Parathyroid adenoma (tissue), 2 donors: ENCODE measurements at regions not wholly inside any gene's neighbourhood (a gene's known extent, or its start where the extent isn't known, plus 50 kb on each side); places are given as distances from the start of the nearest gene placed in this dataset.
"Not testable (repeated sequence)": the region's sequence is repeated elsewhere in the genome, so short reads cannot be mapped to it uniquely, and the experiment has no call there.

ENCODE experiments used
- H2AFZ ChIP-seq: fragments of 300-600 bp; sonication (generic); one replicate; pipeline ENCODE4 v1.7.0; 2017; ENCODE audit warnings: antibody characterized with exemption, mild to moderate bottlenecking
- H3K27ac ChIP-seq: fragments of 300-600 bp; sonication (generic); one replicate; pipeline ENCODE4 v1.7.0; 2017
- H3K27me3 ChIP-seq: fragments of 300-600 bp; sonication (generic); one replicate; pipeline ENCODE4 v1.7.0; 2017; ENCODE audit warnings: low read length; ENCODE audit not compliant: control insufficient read depth, insufficient read depth
- H3K36me3 ChIP-seq: fragments of 300-600 bp; sonication (generic); one replicate; pipeline ENCODE4 v1.7.0; 2017; ENCODE audit warnings: low read length; ENCODE audit not compliant: control insufficient read depth, insufficient read depth
- H3K4me1 ChIP-seq: fragments of 300-600 bp; sonication (generic); one replicate; pipeline ENCODE4 v1.7.0; 2017; ENCODE audit warnings: control low read depth
- H3K4me2 ChIP-seq: fragments of 300-600 bp; sonication (generic); one replicate; pipeline ENCODE4 v1.7.0; 2017; ENCODE audit warnings: low read length
- H3K4me3 ChIP-seq: fragments of 300-600 bp; sonication (generic); one replicate; pipeline ENCODE4 v1.7.0; 2017; ENCODE audit warnings: low read depth, low read length
- H3K79me2 ChIP-seq: fragments of 300-600 bp; sonication (generic); one replicate; pipeline ENCODE4 v1.7.0; 2017; ENCODE audit warnings: control low read depth
- H3K9ac ChIP-seq: fragments of 300-600 bp; sonication (generic); one replicate; pipeline ENCODE4 v1.7.0; 2017; ENCODE audit warnings: mild to moderate bottlenecking
- H3K9me3 ChIP-seq: fragments of 300-600 bp; sonication (generic); one replicate; pipeline ENCODE4 v1.7.0; 2017; ENCODE audit warnings: low read length; ENCODE audit not compliant: control insufficient read depth
- TF ChIP-seq, protein P1 (sequence below): fragments of 300-600 bp; sonication (generic); IDR thresholded peaks from one replicate; pipeline ENCODE4 v1.7.0; 2017; ENCODE audit warnings: antibody characterized with exemption, mild to moderate bottlenecking
- donor health status: primary hyperparathyroidism.

- Histone ChIP-seq H3K79me2 (no peaks in the 10 kb centered on the region), H3K4me1 (no peaks in the 10 kb centered on the region), H3K36me3 (no peaks in the 10 kb centered on the region), H3K4me3 (no peak overlapping the region), H3K9me3 (no peaks in the 10 kb centered on the region), H3K27ac (no peak overlapping the region), H3K4me2 (no peak overlapping the region), H2AFZ (no peak overlapping the region), H3K9ac (no peak overlapping the region), H3K27me3 (no peaks in the 10 kb centered on the region)
- TF ChIP-seq, protein P1, sequence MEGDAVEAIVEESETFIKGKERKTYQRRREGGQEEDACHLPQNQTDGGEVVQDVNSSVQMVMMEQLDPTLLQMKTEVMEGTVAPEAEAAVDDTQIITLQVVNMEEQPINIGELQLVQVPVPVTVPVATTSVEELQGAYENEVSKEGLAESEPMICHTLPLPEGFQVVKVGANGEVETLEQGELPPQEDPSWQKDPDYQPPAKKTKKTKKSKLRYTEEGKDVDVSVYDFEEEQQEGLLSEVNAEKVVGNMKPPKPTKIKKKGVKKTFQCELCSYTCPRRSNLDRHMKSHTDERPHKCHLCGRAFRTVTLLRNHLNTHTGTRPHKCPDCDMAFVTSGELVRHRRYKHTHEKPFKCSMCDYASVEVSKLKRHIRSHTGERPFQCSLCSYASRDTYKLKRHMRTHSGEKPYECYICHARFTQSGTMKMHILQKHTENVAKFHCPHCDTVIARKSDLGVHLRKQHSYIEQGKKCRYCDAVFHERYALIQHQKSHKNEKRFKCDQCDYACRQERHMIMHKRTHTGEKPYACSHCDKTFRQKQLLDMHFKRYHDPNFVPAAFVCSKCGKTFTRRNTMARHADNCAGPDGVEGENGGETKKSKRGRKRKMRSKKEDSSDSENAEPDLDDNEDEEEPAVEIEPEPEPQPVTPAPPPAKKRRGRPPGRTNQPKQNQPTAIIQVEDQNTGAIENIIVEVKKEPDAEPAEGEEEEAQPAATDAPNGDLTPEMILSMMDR: no peak
Measured at GRCh38 chr19:57034544-57034943, 85.2 kb upstream of the USP29 start.

- not testable (repeated sequence) for H3K27ac ChIP-seq, H3K36me3 ChIP-seq, H3K9ac ChIP-seq, H3K9me3 ChIP-seq, H3K79me2 ChIP-seq, H3K27me3 ChIP-seq, H3K4me1 ChIP-seq, H3K4me3 ChIP-seq, H2AFZ ChIP-seq, H3K4me2 ChIP-seq
Measured at GRCh38 chr19:57035740-57036139, 84.0 kb upstream of the USP29 start.

DNA sequence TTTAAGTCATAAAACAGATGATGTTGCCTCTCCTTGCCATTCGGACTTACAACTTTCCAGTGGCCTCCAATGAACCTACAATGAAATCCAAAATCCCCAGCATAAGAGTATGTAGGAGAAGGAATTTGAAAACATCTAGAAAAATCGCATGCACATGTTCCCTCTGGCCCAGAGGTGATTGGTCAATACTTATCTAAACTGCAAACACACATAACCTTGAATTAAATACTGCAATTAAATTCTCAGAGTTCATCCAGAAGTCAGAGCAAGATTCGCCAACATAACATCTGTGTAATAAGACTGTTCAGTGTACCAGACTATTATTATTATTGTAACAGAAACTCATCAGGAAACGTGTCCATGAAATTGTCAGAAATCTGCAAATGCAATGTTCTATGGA is 82.2 kb upstream of the USP29 start:
- Histone ChIP-seq H3K79me2 (no peaks in the 10 kb centered on the region), H3K4me1 (no peaks in the 10 kb centered on the region), H3K9me3 (no peaks in the 10 kb centered on the region), H3K27ac (no peak overlapping the region), H3K4me2 (no peak overlapping the region), H3K4me3 (no peak overlapping the region), H3K9ac (no peak overlapping the region), H3K27me3 (no peaks in the 10 kb centered on the region), H3K36me3 (no peaks in the 10 kb centered on the region), H2AFZ (no peak overlapping the region)
- TF ChIP-seq, protein P1: no peak

GRCh38 chr19:57047743-57048142 is 72.0 kb upstream of the USP29 start:
- Histone ChIP-seq H3K4me1 (no peaks in the 10 kb centered on the region), H3K9ac (no peak overlapping the region), H3K27ac (no peak overlapping the region), H2AFZ (no peak overlapping the region), H3K4me2 (no peak overlapping the region), H3K9me3 (no peaks in the 10 kb centered on the region), H3K27me3 (no peaks in the 10 kb centered on the region), H3K36me3 (no peaks in the 10 kb centered on the region), H3K4me3 (no peak overlapping the region), H3K79me2 (no peaks in the 10 kb centered on the region)
- TF ChIP-seq, protein P1: no peak

DNA sequence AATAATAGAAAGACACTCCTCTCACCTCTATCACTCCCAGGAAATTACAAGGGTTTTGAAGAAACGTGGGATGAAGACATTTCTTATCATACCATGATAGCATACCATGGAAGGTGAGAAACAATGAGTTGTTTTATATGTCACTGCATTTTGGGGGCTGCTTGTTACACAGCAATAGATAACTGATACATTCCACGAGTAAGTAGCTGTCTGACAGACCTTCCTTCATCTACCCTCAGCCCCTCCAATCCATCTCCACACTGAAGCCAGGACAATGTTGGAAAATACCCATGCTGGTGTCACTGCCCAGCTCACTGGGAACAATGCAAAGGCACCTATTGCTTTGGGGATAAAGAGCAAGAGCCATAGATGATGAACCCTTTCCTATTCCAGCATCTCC is 68.9 kb upstream of the USP29 start:
- Histone ChIP-seq H3K27me3 (no peaks in the 10 kb centered on the region), H3K4me3 (no peak overlapping the region), H3K9ac (no peak overlapping the region), H3K9me3 (no peaks in the 10 kb centered on the region), H3K36me3 (no peaks in the 10 kb centered on the region), H3K27ac (no peak overlapping the region), H3K79me2 (no peaks in the 10 kb centered on the region), H2AFZ (no peak overlapping the region), H3K4me1 (no peaks in the 10 kb centered on the region), H3K4me2 (no peak overlapping the region)
- TF ChIP-seq, protein P1: no peak
